Upper lobe of right lung (tissue), 1 donor: ENCODE measurements at regions not wholly inside any gene's neighbourhood (a gene's known extent, or its start where the extent isn't known, plus 50 kb on each side); places are given as distances from the start of the nearest gene placed in this dataset. TPM values are rescaled to one million over a fixed set of nuclear protein-coding genes. Genes with fewer than 3 reads are reported as not detected.
"Not testable (repeated sequence)": the region's sequence is repeated elsewhere in the genome, so short reads cannot be mapped to it uniquely, and the experiment has no call there.

Experiments
- ATAC-seq: fragments of 200-7000 bp; cut with Tn5 transposase; one replicate; pipeline ENCODE4 v1.9.1; 2020; ENCODE audit warnings: mild to moderate bottlenecking, moderate library complexity
- DNase-seq: peaks from one replicate; pipeline ENCODE4 v3.0.0-alpha.2; 2020
- H3K27ac ChIP-seq: fragments of 200-600 bp; one replicate; pipeline ENCODE4 v1.8.0; 2022
- H3K27me3 ChIP-seq: fragments of 200-600 bp; one replicate; pipeline ENCODE4 v1.8.0; 2022; ENCODE audit warnings: mild to moderate bottlenecking
- H3K36me3 ChIP-seq: fragments of 200-600 bp; one replicate; pipeline ENCODE4 v1.8.0; 2022
- H3K4me1 ChIP-seq: fragments of 200-600 bp; one replicate; pipeline ENCODE4 v1.8.0; 2022
- H3K4me3 ChIP-seq: fragments of 200-600 bp; one replicate; pipeline ENCODE4 v1.8.0; 2022; ENCODE audit warnings: mild to moderate bottlenecking
- H3K9me3 ChIP-seq: fragments of 200-600 bp; one replicate; pipeline ENCODE4 v1.8.0; 2022
- intact Hi-C: fragments of 100-400 bp; cut with DNase I; formaldehyde crosslinking; loops from one replicate; pipeline ENCODE4 v1.11.0; 2022
- microRNA-seq: library from miRNA; unstranded; fragments of <30 nt; microRNA quantifications from one replicate; pipeline ENCODE4 v1.2.0, GENCODE V29; 2020; ENCODE audit warnings: borderline microRNAs expressed
- TF ChIP-seq, protein P1 (sequence below): fragments of 200-600 bp; IDR thresholded peaks from one replicate; pipeline ENCODE4 v1.8.0; 2022; ENCODE audit warnings: antibody characterized with exemption
- donor health status: DM: no; HTN: yes; CAD: no; lungs with severe emphysema.

DNA sequence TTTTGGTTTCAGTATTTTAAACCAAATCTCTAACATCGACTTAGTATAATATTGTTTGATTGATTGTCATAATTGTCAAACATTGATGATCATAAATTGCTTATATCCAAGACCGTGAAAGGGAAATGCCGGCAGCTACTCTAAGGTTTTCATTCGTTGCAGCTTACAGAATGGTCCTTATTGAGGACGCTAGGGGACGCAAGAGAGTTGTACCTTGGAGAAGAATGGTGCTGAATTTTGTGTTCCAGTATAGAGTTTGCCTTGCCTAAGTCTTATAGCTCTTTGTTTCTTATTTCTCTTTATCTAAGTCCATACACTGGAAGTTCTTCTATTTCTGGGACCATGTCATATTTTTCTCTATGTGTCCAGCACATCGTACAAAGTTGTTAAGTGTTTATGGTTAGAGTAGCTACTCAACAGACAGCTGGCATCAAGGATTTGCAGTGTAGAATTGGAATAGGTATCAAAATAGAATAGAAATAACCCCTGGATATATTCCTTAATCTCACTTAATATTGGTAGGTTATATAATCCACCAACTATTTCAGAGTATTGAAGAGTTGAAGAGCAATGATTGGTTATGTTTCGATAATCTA is 67.4 kb upstream of the GPR39 start:
- H3K4me1 ChIP-seq, DNase-seq, H3K27ac ChIP-seq, H3K36me3 ChIP-seq, H3K9me3 ChIP-seq, H3K4me3 ChIP-seq, intact Hi-C loops, H3K27me3 ChIP-seq: not testable (repeated sequence)
- TF ChIP-seq, protein P1, sequence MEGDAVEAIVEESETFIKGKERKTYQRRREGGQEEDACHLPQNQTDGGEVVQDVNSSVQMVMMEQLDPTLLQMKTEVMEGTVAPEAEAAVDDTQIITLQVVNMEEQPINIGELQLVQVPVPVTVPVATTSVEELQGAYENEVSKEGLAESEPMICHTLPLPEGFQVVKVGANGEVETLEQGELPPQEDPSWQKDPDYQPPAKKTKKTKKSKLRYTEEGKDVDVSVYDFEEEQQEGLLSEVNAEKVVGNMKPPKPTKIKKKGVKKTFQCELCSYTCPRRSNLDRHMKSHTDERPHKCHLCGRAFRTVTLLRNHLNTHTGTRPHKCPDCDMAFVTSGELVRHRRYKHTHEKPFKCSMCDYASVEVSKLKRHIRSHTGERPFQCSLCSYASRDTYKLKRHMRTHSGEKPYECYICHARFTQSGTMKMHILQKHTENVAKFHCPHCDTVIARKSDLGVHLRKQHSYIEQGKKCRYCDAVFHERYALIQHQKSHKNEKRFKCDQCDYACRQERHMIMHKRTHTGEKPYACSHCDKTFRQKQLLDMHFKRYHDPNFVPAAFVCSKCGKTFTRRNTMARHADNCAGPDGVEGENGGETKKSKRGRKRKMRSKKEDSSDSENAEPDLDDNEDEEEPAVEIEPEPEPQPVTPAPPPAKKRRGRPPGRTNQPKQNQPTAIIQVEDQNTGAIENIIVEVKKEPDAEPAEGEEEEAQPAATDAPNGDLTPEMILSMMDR: peak; percentile 70
- ATAC-seq: peak; percentile 56

DNA sequence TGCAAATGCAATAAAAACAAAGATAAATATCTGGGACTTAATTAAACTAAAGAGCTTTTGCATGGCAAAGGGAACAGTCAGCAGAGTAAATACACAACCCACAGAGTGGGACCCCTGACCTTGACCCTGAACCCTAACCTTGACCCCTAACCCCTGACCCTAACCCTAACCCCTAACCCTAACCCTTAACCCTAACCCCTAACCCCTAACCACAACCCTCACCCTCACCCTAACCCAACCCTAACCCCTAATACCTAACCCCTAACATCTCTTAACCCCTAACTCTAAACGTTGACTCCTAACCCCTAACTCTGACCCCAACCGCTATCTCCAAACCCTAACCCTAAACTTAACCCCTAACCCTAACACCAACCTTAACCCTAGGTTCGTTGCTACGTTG is 64.9 kb upstream of the GPR39 start:
- H3K9me3 ChIP-seq, H3K36me3 ChIP-seq, intact Hi-C loops, DNase-seq, H3K4me3 ChIP-seq, ATAC-seq, H3K27ac ChIP-seq, H3K4me1 ChIP-seq, H3K27me3 ChIP-seq: not testable (repeated sequence)

DNA sequence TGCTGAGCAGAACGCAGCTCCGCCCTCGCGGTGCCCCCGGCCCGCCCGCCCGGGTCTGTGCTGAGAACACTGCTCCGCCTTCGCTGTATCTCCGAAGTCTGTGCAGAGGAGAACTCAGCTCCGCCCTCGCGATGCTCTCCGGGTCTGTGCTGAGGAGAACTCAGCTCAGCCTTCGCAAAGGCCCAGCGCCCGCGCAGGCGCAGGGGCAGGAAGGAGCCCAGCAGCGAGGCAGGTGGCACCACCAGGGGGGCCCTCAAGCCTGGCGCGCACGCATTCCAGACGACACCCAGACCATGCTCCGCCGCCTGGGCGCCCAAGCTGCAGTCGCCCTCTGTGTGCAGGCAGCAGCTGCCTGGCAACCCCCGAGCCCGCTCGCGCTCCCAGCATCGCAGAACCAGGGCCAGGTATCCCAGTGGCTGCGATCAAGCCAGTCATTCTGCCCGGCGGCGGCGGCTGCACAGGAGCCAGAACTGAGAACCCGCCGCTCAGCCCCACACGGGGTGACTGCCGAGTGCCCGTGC is 64.1 kb upstream of the GPR39 start:
- not testable (repeated sequence) for H3K27me3 ChIP-seq
- ATAC-seq: peak; percentile 98

GRCh38 chr2:132353380-132353779 is 63.2 kb upstream of the GPR39 start:
- DNase-seq: peak; percentile 77
- H3K27ac ChIP-seq, intact Hi-C loops, H3K36me3 ChIP-seq, ATAC-seq, H3K4me1 ChIP-seq, H3K9me3 ChIP-seq, H3K27me3 ChIP-seq: not testable (repeated sequence)
- peak overlapping the region; percentile 51 for H3K4me3 ChIP-seq

More for the DNA sequence above, 64.1 kb upstream of the GPR39 start:
- intact Hi-C loops, H3K9me3 ChIP-seq, H3K4me1 ChIP-seq, H3K27ac ChIP-seq, H3K36me3 ChIP-seq: not testable (repeated sequence)
- DNase-seq: peak; percentile 86
- peak overlapping the region; percentile 51 for H3K4me3 ChIP-seq

DNA sequence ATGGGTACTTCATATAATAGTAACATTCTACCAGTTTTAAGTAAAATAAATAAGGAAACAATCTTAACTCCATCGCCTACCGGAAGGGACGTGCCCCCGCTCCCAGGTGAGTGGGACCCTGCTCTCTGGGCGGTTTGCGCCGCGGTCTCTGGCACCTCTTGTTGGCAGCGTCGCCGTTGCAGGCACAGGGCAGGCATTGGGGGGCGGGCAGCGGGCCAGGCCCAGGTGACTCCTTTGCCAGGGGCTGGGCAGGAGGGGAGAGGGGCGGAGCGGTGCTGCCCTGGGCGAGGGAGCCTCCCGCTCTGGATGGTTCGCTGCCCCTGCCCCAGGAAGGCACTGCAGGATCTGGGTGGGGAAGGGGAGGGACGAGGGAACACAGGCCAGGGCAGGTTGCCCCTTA is 55.6 kb upstream of the GPR39 start:
- H3K27me3 ChIP-seq, intact Hi-C loops, H3K27ac ChIP-seq, DNase-seq, H3K36me3 ChIP-seq, ATAC-seq, H3K4me3 ChIP-seq, H3K4me1 ChIP-seq, H3K9me3 ChIP-seq: not testable (repeated sequence)

- intact Hi-C loops, H3K4me1 ChIP-seq, ATAC-seq: not testable (repeated sequence)
Measured at GRCh38 chr2:132361498-132361897, 55.1 kb upstream of the GPR39 start.

GRCh38 chr2:132363352-132363751 is 53.3 kb upstream of the GPR39 start:
- not testable (repeated sequence) for ATAC-seq

More at GRCh38 chr2:132361498-132361897, 55.1 kb upstream of the GPR39 start:
- not testable (repeated sequence) for DNase-seq, H3K27me3 ChIP-seq, H3K36me3 ChIP-seq, H3K4me3 ChIP-seq, H3K9me3 ChIP-seq, H3K27ac ChIP-seq

DNA sequence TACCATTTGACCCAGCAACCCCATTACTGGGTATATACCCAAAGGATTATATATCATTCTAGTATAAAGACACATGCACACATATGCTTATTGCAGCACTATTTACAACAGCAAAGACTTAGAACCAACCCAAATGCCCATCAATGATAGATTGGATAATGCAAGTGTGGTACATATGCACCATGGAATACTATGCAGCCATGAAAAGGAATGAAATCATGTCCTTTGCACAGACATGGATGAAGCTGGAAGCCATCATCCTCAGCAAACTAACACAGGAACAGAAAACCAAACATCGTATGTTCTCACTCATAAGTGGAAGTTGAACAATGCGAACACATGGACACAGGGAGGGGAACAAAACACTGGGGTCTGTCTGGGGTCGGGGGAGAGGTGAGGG is 50.6 kb upstream of the GPR39 start:
- H3K36me3 ChIP-seq, ATAC-seq, H3K4me1 ChIP-seq, intact Hi-C loops, H3K9me3 ChIP-seq, H3K27ac ChIP-seq, H3K4me3 ChIP-seq, H3K27me3 ChIP-seq, DNase-seq: not testable (repeated sequence)

More at GRCh38 chr2:132363352-132363751, 53.3 kb upstream of the GPR39 start:
- H3K27me3 ChIP-seq, DNase-seq, H3K4me3 ChIP-seq, intact Hi-C loops, H3K4me1 ChIP-seq, H3K36me3 ChIP-seq, H3K27ac ChIP-seq, H3K9me3 ChIP-seq: not testable (repeated sequence)

DNA sequence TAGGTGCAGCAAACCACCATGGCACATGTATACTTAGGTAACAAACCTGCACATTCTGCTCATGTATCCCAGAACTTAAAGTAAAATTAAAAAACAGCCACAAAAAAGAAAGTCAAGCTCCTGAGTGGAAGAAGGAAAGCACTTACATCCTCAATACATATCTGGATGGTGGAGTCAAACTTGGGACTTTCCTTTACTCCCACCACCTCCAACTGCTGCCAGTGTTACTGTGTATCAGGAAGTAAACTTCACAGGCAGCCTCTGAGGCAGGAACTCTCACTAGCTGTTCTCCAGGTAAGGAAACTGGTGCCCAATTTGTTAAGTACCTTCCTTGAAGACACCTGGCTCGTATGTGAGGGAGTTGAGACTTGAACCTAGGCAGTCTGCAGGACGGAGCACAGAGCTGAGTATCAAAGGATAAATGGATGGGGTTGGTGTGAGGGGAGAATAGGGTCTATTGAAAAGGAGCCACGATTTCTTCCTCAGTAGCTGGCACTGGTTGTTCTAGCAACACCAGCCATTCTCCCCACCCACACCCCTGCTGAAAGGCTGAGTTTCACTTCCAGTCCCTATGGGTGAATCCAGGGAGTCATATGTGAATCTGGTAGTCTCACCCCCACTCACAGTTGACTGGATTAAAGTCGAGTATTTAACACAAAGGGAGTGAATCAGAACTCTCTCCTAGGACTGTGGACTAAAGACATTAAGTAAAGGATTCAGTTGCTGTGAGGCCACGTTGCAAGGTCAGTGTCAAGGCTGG is 50.0 kb upstream of the GPR39 start:
- Histone ChIP-seq H3K4me3 (no peak overlapping the region), H3K4me1 (no peaks in the 10 kb centered on the region), H3K9me3 (peaks cover 9% of the 10 kb centered on the region), H3K27ac (no peak overlapping the region), H3K27me3 (no peaks in the 10 kb centered on the region), H3K36me3 (no peaks in the 10 kb centered on the region)
- intact Hi-C loops: no loop called here
- ATAC-seq (peak; percentile 65), DNase-seq (no peak)
- TF ChIP-seq, protein P1: no peak

Small RNAs in the stretch of these regions (microRNA-seq; reads per million reads assigned to microRNA genes)
- gene MIR663B: not detected
